GM23338 (cell line): ENCODE measurements at regions not wholly inside any gene's neighbourhood (a gene's known extent, or its start where the extent isn't known, plus 50 kb on each side); places are given as distances from the start of the nearest gene placed in this dataset.

Experiments
- ATAC-seq: fragments of 200-7000 bp; cut with Tn5 transposase; 3 replicates; pipeline ENCODE4 v1.9.1; 2020
- DNase-seq: peaks from one replicate; pipeline ENCODE4 v3.0.0-alpha.2; 2015; ENCODE audit warnings: low spot score
- H2AFZ ChIP-seq: fragments of 200-600 bp; sonication (generic); 2 replicates; pipeline ENCODE4 v1.8.0; 2016; ENCODE audit warnings: antibody characterized with exemption, mild to moderate bottlenecking, moderate library complexity
- H3F3A ChIP-seq: fragments of 200-600 bp; sonication (generic); replicated peaks from 2 replicates; pipeline ENCODE4 v1.8.0; 2017; ENCODE audit warnings: antibody characterized with exemption, mixed run types, low read depth
- H3K27ac ChIP-seq: fragments of 200-600 bp; sonication (generic); 2 replicates; pipeline ENCODE4 v1.6.1; 2016; ENCODE audit warnings: low read depth
- H3K27me3 ChIP-seq: fragments of 200-600 bp; sonication (generic); 2 replicates; pipeline ENCODE4 v1.8.0; 2016; ENCODE audit warnings: mild to moderate bottlenecking, mixed run types, moderate library complexity; ENCODE audit not compliant: insufficient read depth
- H3K36me3 ChIP-seq: fragments of 200-600 bp; sonication (generic); 2 replicates; pipeline ENCODE4 v1.8.0; 2016; ENCODE audit warnings: mild to moderate bottlenecking; ENCODE audit not compliant: insufficient read depth
- H3K4me1 ChIP-seq: fragments of 200-600 bp; sonication (generic); 2 replicates; pipeline ENCODE4 v1.8.0; 2016; ENCODE audit warnings: mild to moderate bottlenecking, moderate library complexity; ENCODE audit not compliant: insufficient read depth
- H3K4me2 ChIP-seq: fragments of 200-600 bp; sonication (generic); 2 replicates; pipeline ENCODE4 v1.7.1; 2017; ENCODE audit warnings: mixed run types
- H3K4me3 ChIP-seq: fragments of 200-600 bp; sonication (generic); 2 replicates; pipeline ENCODE4 v1.6.1; 2016; ENCODE audit warnings: mixed run types
- H3K79me2 ChIP-seq: fragments of 200-600 bp; sonication (generic); replicated peaks from 2 replicates; pipeline ENCODE4 v1.8.0; 2017; ENCODE audit warnings: mild to moderate bottlenecking; ENCODE audit not compliant: insufficient read depth
- H3K9me2 ChIP-seq: fragments of 200-600 bp; sonication (generic); 2 replicates; pipeline ENCODE4 v1.8.0; 2017; ENCODE audit not compliant: insufficient read depth
- H4K20me1 ChIP-seq: fragments of 200-600 bp; sonication (generic); replicated peaks from 2 replicates; pipeline ENCODE4 v1.8.0; 2017; ENCODE audit warnings: mild to moderate bottlenecking; ENCODE audit not compliant: insufficient read depth
- H3K27ac Mint-ChIP-seq: 2 replicates; pipeline ENCODE4 v1.8.0; 2020; ENCODE audit warnings: inconsistent platforms, mild to moderate bottlenecking, moderate library complexity, mixed read lengths
- H3K27me3 Mint-ChIP-seq: 3 replicates; pipeline ENCODE4 v1.8.0; 2022; ENCODE audit warnings: low read depth, mild to moderate bottlenecking, moderate library complexity, mixed read lengths, inconsistent platforms; ENCODE audit not compliant: insufficient read depth, poor library complexity
- H3K36me3 Mint-ChIP-seq: 3 replicates; pipeline ENCODE4 v1.8.0; 2021; ENCODE audit warnings: low read depth, mild to moderate bottlenecking, inconsistent platforms, moderate library complexity, mixed read lengths
- H3K4me1 Mint-ChIP-seq: 3 replicates; pipeline ENCODE4 v1.8.0; 2020; ENCODE audit warnings: mild to moderate bottlenecking, inconsistent platforms, mixed read lengths
- H3K4me3 Mint-ChIP-seq: 3 replicates; pipeline ENCODE4 v1.8.0; 2021; ENCODE audit warnings: moderate library complexity, mild to moderate bottlenecking, inconsistent platforms, mixed read lengths
- H3K9me3 Mint-ChIP-seq: 3 replicates; pipeline ENCODE4 v1.8.0; 2020; ENCODE audit warnings: moderate library complexity, mild to moderate bottlenecking, inconsistent platforms, mixed read lengths
- CREB1 ChIP-seq: fragments of 250-450 bp; sonication (Bioruptor Pico); IDR thresholded peaks from 2 replicates; pipeline ENCODE4 v1.5.0; 2020; ENCODE audit warnings: low read depth, mild to moderate bottlenecking, moderate library complexity
- CTCF ChIP-seq, 2 experiments: fragments of 200-600 bp in 1 of 2; sonication (generic) in 1 of 2; conservative IDR thresholded peaks; 2 replicates each; pipeline versions ENCODE4 v1.5.1 to v1.6.1; 2016 to 2017; ENCODE audit warnings: antibody characterized with exemption in 2 of 2, low read depth in 2 of 2, mild to moderate bottlenecking in 2 of 2, moderate library complexity in 1 of 2
- ETS1 ChIP-seq: IDR thresholded peaks from 2 replicates; pipeline ENCODE4 v1.6.1; 2016; ENCODE audit warnings: antibody characterized with exemption
- EZH2 ChIP-seq: fragments of 200-600 bp; sonication (generic); IDR thresholded peaks from one replicate; pipeline ENCODE4 v1.8.0; 2017; ENCODE audit warnings: antibody characterized with exemption, mild to moderate bottlenecking, low read depth; ENCODE audit not compliant: unreplicated experiment
- EZH2phosphoT487 ChIP-seq: fragments of 200-600 bp; sonication (generic); IDR thresholded peaks from one replicate; pipeline ENCODE4 v1.8.1; 2018; ENCODE audit warnings: antibody characterized with exemption; ENCODE audit not compliant: unreplicated experiment
- JUNB ChIP-seq: IDR thresholded peaks from one replicate; pipeline ENCODE4 v1.6.1; 2016; ENCODE audit warnings: antibody characterized with exemption; ENCODE audit not compliant: unreplicated experiment
- NANOG ChIP-seq: IDR thresholded peaks from 2 replicates; pipeline ENCODE4 v1.6.1; 2016; ENCODE audit warnings: antibody characterized with exemption, borderline replicate concordance
- POLR2AphosphoS5 ChIP-seq: IDR thresholded peaks from 2 replicates; pipeline ENCODE4 v1.6.1; 2016; ENCODE audit warnings: antibody characterized with exemption, low read depth
- STAT1 ChIP-seq: IDR thresholded peaks from one replicate; pipeline ENCODE4 v1.6.1; 2016; ENCODE audit warnings: antibody characterized with exemption; ENCODE audit not compliant: unreplicated experiment
- ZNF114 ChIP-seq: fragments of 250-450 bp; sonication (Bioruptor Pico); IDR thresholded peaks from 2 replicates; pipeline ENCODE4 v1.5.0; 2020; ENCODE audit warnings: mild to moderate bottlenecking, moderate library complexity
- ZNF331 ChIP-seq: fragments of 250-450 bp; sonication (Bioruptor Pico); IDR thresholded peaks from 2 replicates; pipeline ENCODE4 v1.5.0; 2020; ENCODE audit warnings: low read depth, mild to moderate bottlenecking, moderate library complexity
- ZNF462 ChIP-seq: fragments of 250-450 bp; sonication (Bioruptor Pico); IDR thresholded peaks from 2 replicates; pipeline ENCODE4 v1.5.0; 2020; ENCODE audit warnings: mild to moderate bottlenecking, moderate library complexity

GRCh38 chr7:50216626-50217025 is 87.9 kb upstream of the IKZF1 start:
- H3K79me2 ChIP-seq = no peaks in the 10 kb centered on the region
- H2AFZ ChIP-seq = no peak overlapping the region
- no peak overlapping the region for H3K4me3 ChIP-seq
- Mint-ChIP-seq H3K4me3 (no peak overlapping the region), H3K4me1 (no peaks in the 10 kb centered on the region), H3K9me3 (no peaks in the 10 kb centered on the region; the same call in none of the 3 replicates), H3K27me3 (peaks cover 4% of the 10 kb centered on the region), H3K27ac (no peak overlapping the region), H3K36me3 (no peaks in the 10 kb centered on the region)
- H3K36me3 ChIP-seq = no peaks in the 10 kb centered on the region
- H3K4me1 ChIP-seq = no peaks in the 10 kb centered on the region
- H3K27me3 ChIP-seq = no peaks in the 10 kb centered on the region
- ATAC-seq (no peak), DNase-seq (no peak)
- H3K4me2 ChIP-seq = no peak overlapping the region
- TF ChIP-seq CTCF (conservative IDR thresholded peaks at IDR 0.05; ENCODE audit: low read depth in 2 of 2) = no peak
- TF ChIP-seq EZH2phosphoT487 = no peak
- TF ChIP-seq ETS1 = no peak
- TF ChIP-seq ZNF462 (CRISPR knock-in tag) = no peak
- TF ChIP-seq JUNB = no peak
- TF ChIP-seq EZH2 = no peak
- TF ChIP-seq STAT1 = no peak
- no peak for TF ChIP-seq POLR2AphosphoS5
- TF ChIP-seq CREB1 = no peak
- no peak for TF ChIP-seq NANOG
- TF ChIP-seq ZNF331 (CRISPR knock-in tag) = no peak
- no peak for TF ChIP-seq ZNF114 (CRISPR knock-in tag)
- no peaks in the 10 kb centered on the region for H3F3A ChIP-seq
- H3K9me2 ChIP-seq = no peaks in the 10 kb centered on the region; the same call in 1 of the 2 replicates
- H3K27ac ChIP-seq = no peak overlapping the region
- no peaks in the 10 kb centered on the region for H4K20me1 ChIP-seq
